WI38 (cell line): ENCODE measurements at regions not wholly inside any gene's neighbourhood (a gene's known extent, or its start where the extent isn't known, plus 50 kb on each side); places are given as distances from the start of the nearest gene placed in this dataset.
"Not testable (repeated sequence)": the region's sequence is repeated elsewhere in the genome, so short reads cannot be mapped to it uniquely, and the experiment has no call there.

ENCODE experiments used
- H3K4me3 ChIP-seq: 2 replicates; pipeline ENCODE4 v1.5.1; 2011; ENCODE audit warnings: low read depth, mild to moderate bottlenecking, control low read depth, low read length
- TF ChIP-seq, protein P1 (sequence below): IDR thresholded peaks from 2 replicates; pipeline ENCODE4 v1.5.1; 2012; ENCODE audit warnings: low read depth, mild to moderate bottlenecking, control low read depth, low read length

DNA sequence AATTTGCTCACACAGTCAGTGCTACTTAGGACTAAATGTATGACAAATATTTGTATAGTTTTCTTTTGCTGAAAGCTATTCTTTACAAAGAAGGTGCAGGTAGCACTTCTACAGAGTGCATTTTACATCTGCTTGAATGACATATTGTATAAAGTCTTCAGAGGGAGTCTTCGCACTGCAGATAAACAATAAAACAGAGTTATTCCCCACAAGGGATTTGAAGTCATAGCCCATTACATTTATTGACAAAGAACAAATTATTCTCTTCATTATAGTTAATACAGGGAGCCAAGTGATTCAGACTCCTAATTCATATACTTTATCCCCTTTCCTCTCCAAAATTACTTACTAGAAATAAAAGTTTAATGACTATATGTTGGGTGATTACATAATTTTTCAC is 529.7 kb downstream of the EDEM1 start:
- no peak overlapping the region for H3K4me3 ChIP-seq
- TF ChIP-seq, protein P1, sequence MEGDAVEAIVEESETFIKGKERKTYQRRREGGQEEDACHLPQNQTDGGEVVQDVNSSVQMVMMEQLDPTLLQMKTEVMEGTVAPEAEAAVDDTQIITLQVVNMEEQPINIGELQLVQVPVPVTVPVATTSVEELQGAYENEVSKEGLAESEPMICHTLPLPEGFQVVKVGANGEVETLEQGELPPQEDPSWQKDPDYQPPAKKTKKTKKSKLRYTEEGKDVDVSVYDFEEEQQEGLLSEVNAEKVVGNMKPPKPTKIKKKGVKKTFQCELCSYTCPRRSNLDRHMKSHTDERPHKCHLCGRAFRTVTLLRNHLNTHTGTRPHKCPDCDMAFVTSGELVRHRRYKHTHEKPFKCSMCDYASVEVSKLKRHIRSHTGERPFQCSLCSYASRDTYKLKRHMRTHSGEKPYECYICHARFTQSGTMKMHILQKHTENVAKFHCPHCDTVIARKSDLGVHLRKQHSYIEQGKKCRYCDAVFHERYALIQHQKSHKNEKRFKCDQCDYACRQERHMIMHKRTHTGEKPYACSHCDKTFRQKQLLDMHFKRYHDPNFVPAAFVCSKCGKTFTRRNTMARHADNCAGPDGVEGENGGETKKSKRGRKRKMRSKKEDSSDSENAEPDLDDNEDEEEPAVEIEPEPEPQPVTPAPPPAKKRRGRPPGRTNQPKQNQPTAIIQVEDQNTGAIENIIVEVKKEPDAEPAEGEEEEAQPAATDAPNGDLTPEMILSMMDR: no peak

DNA sequence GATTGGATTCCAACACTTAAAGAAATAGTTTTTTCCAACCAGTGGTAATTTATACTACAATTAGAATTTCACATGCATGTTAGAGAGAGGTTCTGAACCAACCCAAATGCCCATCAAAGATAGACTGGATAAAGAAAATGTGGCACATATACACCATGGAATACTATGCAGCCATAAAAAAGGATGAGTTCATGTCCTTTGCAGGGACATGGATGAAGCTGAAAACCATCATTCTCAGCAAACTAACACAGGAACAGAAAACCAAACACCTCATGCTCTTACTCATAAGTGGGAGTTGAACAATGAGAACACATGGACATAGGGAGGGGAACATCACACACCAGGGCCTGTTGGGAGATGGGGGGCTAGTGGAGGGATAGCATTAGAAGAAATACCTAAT is 532.2 kb downstream of the EDEM1 start:
- H3K4me3 ChIP-seq: not testable (repeated sequence)

DNA sequence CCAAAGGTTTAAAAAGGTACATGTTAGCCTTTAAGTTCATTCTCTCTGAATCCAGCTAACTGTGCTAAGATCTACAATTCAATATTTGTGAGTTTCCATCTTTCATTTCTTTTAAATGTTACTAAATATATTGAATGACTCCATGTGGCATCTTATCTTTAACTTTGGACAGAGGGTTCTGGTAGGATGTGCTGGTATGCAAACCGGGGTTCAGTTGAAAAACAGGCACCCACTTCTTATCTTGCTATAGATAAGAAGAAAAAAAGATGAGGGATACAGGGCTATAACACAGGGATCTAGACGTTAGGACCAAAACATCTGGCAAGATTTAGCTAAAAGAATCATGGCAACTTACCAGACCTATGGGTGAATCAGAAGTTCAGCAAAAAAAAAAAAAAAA is 538.3 kb downstream of the EDEM1 start:
- H3K4me3 ChIP-seq: no peak overlapping the region
- TF ChIP-seq, protein P1: no peak

DNA sequence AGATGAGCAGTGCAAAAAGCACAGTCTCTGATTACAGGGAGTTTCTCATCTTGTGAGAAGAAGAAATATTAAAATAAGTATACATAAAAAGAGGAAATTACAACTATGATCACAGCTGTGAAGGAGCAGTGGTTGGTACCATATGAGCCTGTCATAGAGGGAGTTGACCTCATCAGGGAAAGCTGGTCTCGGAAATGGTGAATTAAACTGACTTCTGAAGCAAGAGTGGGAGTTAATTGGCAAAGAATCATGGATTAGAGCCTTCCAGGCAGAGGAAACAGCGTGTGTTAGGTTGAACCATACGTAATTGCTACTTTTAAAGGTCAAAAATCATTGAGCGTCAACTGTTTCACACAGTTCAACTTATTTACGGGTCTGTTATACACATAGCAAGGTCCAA is 539.1 kb downstream of the EDEM1 start:
- no peak overlapping the region for H3K4me3 ChIP-seq
- TF ChIP-seq, protein P1: no peak

DNA sequence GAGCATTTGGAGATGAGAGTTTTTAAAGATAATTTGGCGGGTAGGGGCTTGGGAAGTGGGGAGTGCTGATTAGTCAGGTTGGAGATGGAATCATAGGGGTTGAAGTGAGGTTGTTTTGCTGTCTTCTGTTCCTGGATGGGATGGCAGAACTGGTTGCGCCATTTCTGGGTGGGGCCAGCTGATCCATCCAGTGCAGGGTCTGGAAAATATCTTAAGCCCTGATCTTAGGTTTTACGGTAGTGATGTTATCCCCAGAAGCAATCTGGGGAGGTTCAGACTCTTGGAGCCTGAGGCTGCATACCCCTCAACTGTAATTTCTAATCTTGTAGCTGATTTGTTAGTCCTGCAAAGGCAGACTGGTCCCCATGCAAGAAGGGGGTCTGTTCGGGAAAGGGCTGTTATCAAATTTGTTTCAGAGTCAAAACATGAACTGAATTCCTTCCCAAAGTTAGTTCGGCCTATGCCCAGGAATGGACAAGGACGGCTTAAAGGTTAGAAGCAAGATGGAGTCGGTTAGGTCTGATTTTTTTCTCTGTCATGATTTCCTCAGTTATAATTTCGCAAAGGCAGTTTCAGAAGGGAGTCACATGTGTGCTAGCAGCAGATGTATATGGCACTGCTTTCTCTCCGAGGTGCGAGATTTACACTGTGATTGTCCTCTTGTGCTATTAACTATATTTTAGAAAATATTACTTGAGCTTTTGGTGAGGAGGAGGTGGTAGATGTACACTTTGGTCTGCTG is 540.4 kb downstream of the EDEM1 start:
- TF ChIP-seq, protein P1: no peak

DNA sequence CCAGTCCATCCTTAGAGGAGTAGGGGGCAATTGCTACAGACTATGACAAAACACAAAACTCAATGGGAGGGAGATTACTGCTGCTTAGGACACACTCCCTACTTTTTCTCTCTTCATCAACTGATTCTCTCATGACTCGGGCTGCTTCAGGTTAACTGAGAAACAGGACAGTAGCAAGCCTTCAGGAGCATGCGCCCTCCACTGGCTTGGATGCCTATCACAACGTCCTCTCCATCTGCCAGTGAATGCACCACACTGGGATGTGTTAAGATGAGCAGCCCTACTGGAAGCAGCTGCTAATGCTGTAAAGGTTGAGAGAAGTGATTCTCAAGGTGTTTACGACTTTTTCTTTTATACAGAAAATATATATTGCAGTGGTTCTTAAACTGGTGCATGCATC is 542.3 kb downstream of the EDEM1 start:
- no peak overlapping the region for H3K4me3 ChIP-seq
- TF ChIP-seq, protein P1: no peak

More for the DNA sequence above, 540.4 kb downstream of the EDEM1 start:
- no peak overlapping the region for H3K4me3 ChIP-seq

DNA sequence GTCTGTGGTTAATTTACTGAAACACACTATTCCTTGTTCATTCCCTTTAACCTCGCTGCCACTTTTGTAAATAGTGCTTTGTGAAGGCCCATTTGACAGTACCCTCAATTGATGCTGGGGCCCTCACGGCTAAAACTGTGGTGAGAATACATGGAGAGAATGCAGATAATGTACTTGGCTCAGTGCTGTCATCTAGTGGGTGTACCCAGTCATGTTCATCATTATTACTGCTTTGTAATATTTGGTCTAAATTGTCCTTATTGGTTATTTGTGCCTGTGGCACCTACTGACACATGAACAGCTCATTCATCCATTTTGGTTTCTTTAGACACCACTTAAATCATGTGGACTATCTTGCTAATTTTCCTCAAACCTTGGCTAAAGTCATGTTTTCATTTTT is 543.6 kb downstream of the EDEM1 start:
- H3K4me3 ChIP-seq: no peak overlapping the region
- TF ChIP-seq, protein P1: no peak

DNA sequence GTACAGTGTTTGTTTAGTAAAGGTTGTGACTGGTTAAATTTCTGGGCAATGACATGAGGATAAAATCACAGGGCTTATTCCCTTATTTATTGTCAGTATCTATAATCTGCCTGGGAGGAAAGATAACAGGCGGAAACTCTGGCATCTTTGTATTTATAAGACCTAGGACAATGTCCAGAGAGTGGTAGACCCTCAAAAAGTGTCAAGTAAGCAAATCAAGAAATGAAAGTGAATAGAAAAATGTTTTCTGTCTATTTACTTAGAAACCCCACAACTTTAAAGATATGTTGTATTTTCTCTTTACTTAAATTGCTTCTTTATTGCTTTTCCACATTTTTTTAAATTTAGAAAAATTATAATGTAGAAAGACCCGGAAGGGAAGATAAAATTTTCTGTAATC is 544.6 kb downstream of the EDEM1 start:
- TF ChIP-seq, protein P1: no peak
- no peak overlapping the region for H3K4me3 ChIP-seq
